Esophagus squamous epithelium (tissue), 4 donors: ENCODE measurements at regions not wholly inside any gene's neighbourhood (a gene's known extent, or its start where the extent isn't known, plus 50 kb on each side); places are given as distances from the start of the nearest gene placed in this dataset.

Source experiments
- CTCF ChIP-seq, 6 experiments: fragments of 450-650 bp in 4 of 6; fragments of 200-600 bp in 2 of 6; sonication (generic) in 2 of 6; IDR thresholded peaks; one replicate each; pipeline ENCODE4 v1.5.1; 2016 to 2019; ENCODE audit warnings: antibody characterized with exemption in 6 of 6, mild to moderate bottlenecking in 4 of 6, moderate library complexity in 4 of 6
- POLR2A ChIP-seq, 4 donors: fragments of 450-650 bp; IDR thresholded peaks; one replicate each; pipeline ENCODE4 v1.6.1; 2017; ENCODE audit warnings: antibody characterized with exemption in 4 of 4, mild to moderate bottlenecking in 4 of 4, moderate library complexity in 3 of 4

- TF ChIP-seq CTCF (IDR thresholded peaks at IDR 0.05) (no peak), POLR2A (IDR thresholded peaks at IDR 0.05) (no peak)
Observed at GRCh38 chr18:77557046-77557587, 307.5 kb downstream of the GALR1 start.
